ENCODE measurements at regions not wholly inside any gene's neighbourhood (a gene's known extent, or its start where the extent isn't known, plus 50 kb on each side); places are given as distances from the start of the nearest gene placed in this dataset.

DNA sequence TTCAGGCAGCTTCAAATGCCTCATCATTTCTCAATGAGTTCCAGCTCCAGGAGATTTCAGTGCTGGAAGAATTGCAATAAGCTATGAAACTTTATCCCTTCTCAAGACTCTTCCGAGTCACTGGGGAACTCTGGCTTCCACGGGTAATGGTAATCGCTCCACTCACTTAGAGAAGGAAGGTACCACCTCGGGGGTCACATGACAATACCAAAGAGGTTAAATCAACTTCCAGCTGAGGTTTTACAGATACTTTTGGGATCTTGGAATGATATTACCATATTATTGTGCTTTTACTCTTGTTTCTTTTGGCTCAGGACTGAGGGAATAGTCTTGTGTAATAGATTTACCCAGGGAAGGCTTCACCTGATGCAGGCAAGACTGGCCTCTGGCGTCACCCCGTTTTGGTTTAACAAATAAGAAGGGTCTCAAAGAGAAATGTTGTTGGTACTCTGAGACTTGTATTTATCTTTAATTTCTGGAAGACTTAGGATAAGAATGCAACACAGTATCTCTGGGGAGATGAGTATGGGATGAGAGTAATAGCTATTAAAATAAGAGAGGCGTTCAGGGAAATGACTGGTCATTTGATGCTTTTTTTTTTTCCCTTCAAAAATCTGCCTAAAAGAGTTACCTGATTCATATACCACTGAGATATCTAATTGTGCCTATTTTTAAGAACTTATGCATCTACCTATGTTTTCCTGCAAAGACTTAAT, 316.9 kb upstream of the ZEB2 start:
- Histone ChIP-seq H3K79me2 (replicated peaks; ENCODE audit: insufficient read depth) (no peaks in the 10 kb centered on the region), H2AFZ (no peak overlapping the region), H3K27ac (ENCODE audit: low read depth) (no peak overlapping the region), H3K27me3 (ENCODE audit: insufficient read depth) (no peaks in the 10 kb centered on the region), H3K4me1 (ENCODE audit: insufficient read depth) (peaks cover 8% of the 10 kb centered on the region; the same call in 1 of the 2 replicates), H3K4me3 (no peak overlapping the region), H3K36me3 (ENCODE audit: insufficient read depth) (no peaks in the 10 kb centered on the region), H3K4me2 (no peak overlapping the region), H3F3A (replicated peaks; ENCODE audit: low read depth) (no peaks in the 10 kb centered on the region), H4K20me1 (replicated peaks; ENCODE audit: insufficient read depth) (no peaks in the 10 kb centered on the region), H3K9me2 (ENCODE audit: insufficient read depth) (no peaks in the 10 kb centered on the region)
- H3K27ac Mint-ChIP-seq = 0 out of 2 replicates have a peak overlapping the region, but pooled peaks have one; percentile 43
- DNase-seq (ENCODE audit: low spot score) (no peak), ATAC-seq (no peak)
- TF ChIP-seq NANOG (IDR thresholded peaks at IDR 0.05; ENCODE audit: borderline replicate concordance) = no peak
- TF ChIP-seq, protein P1, sequence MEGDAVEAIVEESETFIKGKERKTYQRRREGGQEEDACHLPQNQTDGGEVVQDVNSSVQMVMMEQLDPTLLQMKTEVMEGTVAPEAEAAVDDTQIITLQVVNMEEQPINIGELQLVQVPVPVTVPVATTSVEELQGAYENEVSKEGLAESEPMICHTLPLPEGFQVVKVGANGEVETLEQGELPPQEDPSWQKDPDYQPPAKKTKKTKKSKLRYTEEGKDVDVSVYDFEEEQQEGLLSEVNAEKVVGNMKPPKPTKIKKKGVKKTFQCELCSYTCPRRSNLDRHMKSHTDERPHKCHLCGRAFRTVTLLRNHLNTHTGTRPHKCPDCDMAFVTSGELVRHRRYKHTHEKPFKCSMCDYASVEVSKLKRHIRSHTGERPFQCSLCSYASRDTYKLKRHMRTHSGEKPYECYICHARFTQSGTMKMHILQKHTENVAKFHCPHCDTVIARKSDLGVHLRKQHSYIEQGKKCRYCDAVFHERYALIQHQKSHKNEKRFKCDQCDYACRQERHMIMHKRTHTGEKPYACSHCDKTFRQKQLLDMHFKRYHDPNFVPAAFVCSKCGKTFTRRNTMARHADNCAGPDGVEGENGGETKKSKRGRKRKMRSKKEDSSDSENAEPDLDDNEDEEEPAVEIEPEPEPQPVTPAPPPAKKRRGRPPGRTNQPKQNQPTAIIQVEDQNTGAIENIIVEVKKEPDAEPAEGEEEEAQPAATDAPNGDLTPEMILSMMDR (conservative IDR thresholded peaks at IDR 0.05; ENCODE audit: low read depth in 2 of 2) = no peak
- no peak for TF ChIP-seq CREB1 (CRISPR knock-in tag; IDR thresholded peaks at IDR 0.05; ENCODE audit: low read depth)
- TF ChIP-seq, protein P2, sequence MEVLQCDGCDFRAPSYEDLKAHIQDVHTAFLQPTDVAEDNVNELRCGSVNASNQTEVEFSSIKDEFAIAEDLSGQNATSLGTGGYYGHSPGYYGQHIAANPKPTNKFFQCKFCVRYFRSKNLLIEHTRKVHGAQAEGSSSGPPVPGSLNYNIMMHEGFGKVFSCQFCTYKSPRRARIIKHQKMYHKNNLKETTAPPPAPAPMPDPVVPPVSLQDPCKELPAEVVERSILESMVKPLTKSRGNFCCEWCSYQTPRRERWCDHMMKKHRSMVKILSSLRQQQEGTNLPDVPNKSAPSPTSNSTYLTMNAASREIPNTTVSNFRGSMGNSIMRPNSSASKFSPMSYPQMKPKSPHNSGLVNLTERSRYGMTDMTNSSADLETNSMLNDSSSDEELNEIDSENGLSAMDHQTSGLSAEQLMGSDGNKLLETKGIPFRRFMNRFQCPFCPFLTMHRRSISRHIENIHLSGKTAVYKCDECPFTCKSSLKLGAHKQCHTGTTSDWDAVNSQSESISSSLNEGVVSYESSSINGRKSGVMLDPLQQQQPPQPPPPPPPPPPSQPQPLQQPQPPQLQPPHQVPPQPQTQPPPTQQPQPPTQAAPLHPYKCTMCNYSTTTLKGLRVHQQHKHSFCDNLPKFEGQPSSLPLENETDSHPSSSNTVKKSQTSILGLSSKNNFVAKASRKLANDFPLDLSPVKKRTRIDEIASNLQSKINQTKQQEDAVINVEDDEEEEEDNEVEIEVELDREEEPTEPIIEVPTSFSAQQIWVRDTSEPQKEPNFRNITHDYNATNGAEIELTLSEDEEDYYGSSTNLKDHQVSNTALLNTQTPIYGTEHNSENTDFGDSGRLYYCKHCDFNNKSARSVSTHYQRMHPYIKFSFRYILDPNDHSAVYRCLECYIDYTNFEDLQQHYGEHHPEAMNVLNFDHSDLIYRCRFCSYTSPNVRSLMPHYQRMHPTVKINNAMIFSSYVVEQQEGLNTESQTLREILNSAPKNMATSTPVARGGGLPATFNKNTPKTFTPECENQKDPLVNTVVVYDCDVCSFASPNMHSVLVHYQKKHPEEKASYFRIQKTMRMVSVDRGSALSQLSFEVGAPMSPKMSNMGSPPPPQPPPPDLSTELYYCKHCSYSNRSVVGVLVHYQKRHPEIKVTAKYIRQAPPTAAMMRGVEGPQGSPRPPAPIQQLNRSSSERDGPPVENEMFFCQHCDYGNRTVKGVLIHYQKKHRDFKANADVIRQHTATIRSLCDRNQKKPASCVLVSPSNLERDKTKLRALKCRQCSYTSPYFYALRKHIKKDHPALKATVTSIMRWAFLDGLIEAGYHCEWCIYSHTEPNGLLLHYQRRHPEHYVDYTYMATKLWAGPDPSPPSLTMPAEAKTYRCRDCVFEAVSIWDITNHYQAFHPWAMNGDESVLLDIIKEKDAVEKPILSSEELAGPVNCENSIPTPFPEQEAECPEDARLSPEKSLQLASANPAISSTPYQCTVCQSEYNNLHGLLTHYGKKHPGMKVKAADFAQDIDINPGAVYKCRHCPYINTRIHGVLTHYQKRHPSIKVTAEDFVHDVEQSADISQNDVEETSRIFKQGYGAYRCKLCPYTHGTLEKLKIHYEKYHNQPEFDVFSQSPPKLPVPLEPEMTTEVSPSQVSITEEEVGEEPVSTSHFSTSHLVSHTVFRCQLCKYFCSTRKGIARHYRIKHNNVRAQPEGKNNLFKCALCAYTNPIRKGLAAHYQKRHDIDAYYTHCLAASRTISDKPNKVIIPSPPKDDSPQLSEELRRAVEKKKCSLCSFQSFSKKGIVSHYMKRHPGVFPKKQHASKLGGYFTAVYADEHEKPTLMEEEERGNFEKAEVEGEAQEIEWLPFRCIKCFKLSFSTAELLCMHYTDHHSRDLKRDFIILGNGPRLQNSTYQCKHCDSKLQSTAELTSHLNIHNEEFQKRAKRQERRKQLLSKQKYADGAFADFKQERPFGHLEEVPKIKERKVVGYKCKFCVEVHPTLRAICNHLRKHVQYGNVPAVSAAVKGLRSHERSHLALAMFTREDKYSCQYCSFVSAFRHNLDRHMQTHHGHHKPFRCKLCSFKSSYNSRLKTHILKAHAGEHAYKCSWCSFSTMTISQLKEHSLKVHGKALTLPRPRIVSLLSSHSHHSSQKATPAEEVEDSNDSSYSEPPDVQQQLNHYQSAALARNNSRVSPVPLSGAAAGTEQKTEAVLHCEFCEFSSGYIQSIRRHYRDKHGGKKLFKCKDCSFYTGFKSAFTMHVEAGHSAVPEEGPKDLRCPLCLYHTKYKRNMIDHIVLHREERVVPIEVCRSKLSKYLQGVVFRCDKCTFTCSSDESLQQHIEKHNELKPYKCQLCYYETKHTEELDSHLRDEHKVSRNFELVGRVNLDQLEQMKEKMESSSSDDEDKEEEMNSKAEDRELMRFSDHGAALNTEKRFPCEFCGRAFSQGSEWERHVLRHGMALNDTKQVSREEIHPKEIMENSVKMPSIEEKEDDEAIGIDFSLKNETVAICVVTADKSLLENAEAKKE (CRISPR knock-in tag; IDR thresholded peaks at IDR 0.05) = no peak
- TF ChIP-seq EZH2phosphoT487 (IDR thresholded peaks at IDR 0.05; ENCODE audit: unreplicated experiment) = no peak
- no peak for TF ChIP-seq JUNB (IDR thresholded peaks at IDR 0.05; ENCODE audit: unreplicated experiment)
- no peak for TF ChIP-seq STAT1 (IDR thresholded peaks at IDR 0.05; ENCODE audit: unreplicated experiment)
- no peaks in the 10 kb centered on the region for H3K27me3 Mint-ChIP-seq (ENCODE audit: insufficient read depth, low read depth, poor library complexity)
- H3K4me1 Mint-ChIP-seq = peaks cover 3% of the 10 kb centered on the region; the same call in 1 of the 3 replicates
- H3K9me3 Mint-ChIP-seq = no peaks in the 10 kb centered on the region
- no peaks in the 10 kb centered on the region for H3K36me3 Mint-ChIP-seq (ENCODE audit: low read depth)
- H3K4me3 Mint-ChIP-seq = no peak overlapping the region

Measured in GM23338 (cell line).